ENCODE measurements at regions not wholly inside any gene's neighbourhood (a gene's known extent, or its start where the extent isn't known, plus 50 kb on each side); places are given as distances from the start of the nearest gene placed in this dataset.

GRCh38 chr1:29824511-29825273, 588.4 kb downstream of the PTPRU start:
- no peak for DNase-seq (ENCODE audit: low read depth)

GRCh38 chr1:29824025-29824424, 587.7 kb downstream of the PTPRU start:
- no peak for DNase-seq (ENCODE audit: low read depth)

GRCh38 chr1:29823561-29823960, 587.2 kb downstream of the PTPRU start:
- DNase-seq (ENCODE audit: low read depth) = no peak

GRCh38 chr1:29821605-29822004, 585.3 kb downstream of the PTPRU start:
- no peak for DNase-seq (ENCODE audit: low read depth)

GRCh38 chr1:29820401-29820800, 584.1 kb downstream of the PTPRU start:
- no peak for DNase-seq (ENCODE audit: low read depth)

DNA sequence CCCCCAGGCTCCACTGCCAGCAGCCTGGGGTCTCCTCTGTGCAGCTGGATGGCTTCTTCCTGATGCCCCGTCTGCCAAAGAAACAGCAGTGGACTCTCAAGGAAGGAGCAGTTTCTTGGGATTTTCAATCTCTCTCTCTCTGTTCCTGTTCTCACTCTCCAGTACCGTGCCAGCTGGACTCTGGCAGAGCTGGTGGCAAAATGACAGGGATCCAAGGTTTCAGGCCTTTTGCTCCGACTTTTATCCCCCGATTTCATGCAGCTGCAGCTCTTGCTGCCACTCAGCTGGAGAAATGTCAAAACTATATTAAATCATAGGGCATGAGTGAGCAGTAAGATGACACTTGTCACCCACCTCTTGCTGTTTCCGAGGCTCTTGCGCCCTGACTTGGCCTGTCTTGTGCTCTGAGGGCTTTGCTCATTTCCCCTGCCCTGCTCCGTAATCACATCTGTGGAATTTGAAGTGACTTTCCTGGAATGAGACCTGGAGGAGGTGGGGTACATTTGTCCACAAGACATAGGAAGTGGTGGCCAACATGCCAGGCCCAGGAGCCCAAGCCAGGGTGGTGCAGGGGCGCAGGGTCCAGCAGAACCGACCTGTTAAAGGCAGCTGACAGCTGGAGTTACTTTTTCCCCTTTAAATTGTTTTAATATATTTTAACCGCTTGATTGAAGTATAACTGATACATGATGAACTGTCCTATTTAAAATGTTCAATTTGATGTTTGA, 576.2 kb downstream of the PTPRU start:
- no peak for DNase-seq (ENCODE audit: low read depth)

GRCh38 chr1:29811727-29812407, 575.5 kb downstream of the PTPRU start:
- no peak for DNase-seq (ENCODE audit: low read depth)

DNA sequence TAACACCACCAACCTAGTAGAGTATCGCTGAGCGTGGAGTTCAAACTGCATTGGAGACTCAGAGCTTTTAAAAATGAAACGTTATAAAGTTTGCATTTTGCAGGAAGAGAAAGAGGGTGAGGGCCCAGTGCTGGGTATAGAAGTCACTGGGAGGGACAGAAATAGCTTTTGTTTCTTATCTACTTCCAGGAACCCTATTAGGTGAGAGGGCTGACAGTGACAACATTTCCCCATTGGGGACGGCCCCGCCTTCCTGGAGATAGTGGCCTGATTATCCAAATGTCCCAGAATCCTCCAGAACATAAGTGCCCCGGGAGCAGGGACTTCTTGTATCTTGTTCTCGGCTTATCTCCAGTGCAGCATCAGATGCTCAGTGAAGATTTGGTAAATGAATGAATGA, 574.9 kb downstream of the PTPRU start:
- no peak for DNase-seq (ENCODE audit: low read depth)

DNA sequence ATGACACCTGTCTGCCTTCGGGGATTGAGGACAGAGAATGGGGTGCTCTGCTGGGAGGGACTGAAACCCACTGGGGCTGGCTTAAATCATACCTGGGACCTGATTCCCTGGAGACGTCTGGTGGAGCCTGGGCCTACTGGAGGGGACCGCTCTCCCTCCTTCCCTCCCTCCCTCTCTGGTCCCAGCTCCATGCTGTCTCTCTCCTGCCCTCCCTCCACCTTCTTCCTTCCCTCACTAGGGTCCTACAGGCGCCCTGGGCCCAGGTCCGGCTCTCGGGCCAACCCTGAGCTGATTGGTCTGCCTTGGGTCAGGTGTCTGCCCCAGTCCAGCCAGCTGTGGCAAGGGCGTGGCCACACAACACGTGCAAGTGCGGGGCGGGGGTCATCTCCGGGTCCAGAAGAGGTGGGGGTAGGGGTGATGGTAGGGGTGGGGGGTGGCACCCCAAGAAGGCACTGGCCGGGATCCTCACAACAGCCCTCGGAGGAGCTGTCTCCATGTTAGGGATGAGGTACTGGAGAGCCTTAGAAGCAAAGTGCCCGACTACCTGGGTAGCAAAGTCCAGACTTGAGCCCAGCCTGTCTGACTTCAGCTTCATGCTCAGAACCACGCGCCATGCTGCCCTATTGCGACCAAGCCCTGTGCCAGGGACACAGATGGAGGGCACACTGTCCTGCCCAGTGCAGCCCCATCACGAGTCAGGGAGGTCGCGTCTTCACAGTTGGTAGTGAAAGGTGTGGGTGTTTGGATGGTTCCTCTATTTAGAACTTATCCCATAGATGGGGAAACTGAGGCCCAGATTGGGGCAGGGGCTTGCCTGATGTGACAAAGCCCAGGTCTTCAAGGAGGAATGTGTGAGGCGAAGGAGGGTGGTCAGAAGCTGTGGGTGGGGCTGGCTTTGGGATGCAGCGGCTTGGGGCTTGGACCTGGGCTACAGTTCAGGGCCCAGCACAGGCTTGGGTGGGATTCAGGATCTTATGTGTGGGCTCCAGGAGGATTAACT, 574.1 kb downstream of the PTPRU start:
- DNase-seq (ENCODE audit: low read depth) = no peak

- DNase-seq (ENCODE audit: low read depth) = no peak
Observed at GRCh38 chr1:29809446-29810120, 573.3 kb downstream of the PTPRU start.

- DNase-seq (ENCODE audit: low read depth) = no peak
Observed at GRCh38 chr1:29808141-29808995, 572.0 kb downstream of the PTPRU start.

DNA sequence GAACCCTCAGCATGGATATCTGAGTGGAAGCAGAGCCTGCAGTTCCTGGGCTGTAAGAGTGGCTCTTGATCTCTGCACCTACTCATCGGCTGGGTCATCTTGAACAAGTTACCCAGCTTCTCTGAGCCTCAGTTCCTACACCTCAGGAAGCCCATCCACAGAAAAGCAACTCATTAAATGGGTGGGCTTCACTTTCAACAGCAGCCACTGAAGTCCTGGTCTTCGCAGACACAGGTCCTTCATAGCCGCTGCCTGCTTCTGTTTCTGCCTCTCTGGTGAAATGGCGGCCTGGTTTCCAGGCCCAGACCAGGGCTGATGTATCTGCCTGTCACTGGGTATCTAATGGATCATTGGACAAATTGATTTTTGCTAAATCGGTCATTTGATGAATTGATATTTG, 571.4 kb downstream of the PTPRU start:
- no peak for DNase-seq (ENCODE audit: low read depth)

DNA sequence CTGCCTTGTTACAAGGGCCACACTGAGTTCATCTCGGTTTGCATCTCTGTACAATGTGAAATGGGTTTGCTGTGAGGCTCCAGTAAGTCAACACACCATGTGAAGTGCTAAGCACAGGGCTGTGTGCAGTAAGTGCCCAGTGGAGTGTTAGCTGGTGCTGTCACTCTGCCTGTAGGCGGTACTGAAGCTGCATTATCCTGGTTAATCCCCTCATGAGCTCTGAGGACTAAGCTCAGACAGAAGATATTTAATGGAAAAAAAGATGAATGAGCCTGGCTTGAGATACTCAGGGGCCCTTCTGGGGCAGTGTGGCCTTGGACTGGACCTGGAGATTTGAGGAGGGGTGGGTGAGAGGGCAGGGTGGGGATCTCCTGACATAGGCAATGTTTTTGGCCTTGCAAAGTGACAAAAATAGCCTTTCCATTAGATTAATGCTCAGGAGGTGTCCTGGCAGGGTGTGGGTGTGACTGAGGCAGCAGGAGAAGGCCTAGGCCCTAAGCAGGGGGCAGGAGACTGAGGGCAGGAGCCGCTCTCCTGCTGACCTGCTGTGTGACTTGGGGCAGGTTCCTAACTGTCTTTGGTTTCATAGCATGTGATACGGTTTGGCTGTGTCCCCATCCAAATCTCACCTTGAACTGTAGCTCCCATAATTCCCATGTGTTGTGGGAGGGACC, 570.5 kb downstream of the PTPRU start:
- DNase-seq (ENCODE audit: low read depth) = no peak

DNA sequence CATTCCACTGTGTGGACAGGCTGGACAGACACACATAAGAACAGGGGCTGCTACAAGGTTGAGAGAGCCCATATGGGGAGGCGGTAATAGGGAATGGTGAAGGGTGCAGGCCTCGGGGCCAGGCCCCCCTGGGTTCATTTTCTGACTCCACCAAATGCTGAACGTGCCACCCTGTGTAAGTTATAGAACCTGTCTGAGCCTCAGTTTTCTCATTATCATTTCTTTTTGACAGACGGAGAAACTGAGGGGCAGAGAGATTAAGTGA, 569.5 kb downstream of the PTPRU start:
- DNase-seq (ENCODE audit: low read depth) = no peak

GRCh38 chr1:29805122-29805895, 569.0 kb downstream of the PTPRU start:
- DNase-seq (ENCODE audit: low read depth) = no peak

- DNase-seq (ENCODE audit: low read depth) = no peak
Observed at GRCh38 chr1:29804181-29804899, 568.0 kb downstream of the PTPRU start.

DNA sequence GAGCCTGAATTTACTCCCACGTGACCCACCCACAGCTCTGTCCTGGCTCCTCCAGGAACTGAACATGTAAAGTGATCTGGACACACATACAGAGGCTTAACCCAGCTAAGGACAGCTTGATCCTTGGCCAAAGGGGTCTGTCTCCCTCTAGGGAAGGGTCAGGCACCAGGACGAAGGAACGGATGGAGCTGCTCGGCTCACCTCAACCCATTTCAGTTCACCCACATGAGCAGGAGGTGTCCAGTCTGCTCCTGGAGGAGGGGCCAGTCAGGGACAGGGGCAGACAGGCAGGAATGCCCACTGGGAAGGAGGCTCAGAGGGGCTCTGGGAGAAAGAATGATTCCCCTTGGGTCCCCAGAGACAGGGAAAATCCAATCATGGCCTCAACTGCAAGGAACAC, 567.2 kb downstream of the PTPRU start:
- DNase-seq (ENCODE audit: low read depth) = no peak
